HG02588 (cell line): ENCODE measurements at regions not wholly inside any gene's neighbourhood (a gene's known extent, or its start where the extent isn't known, plus 50 kb on each side); places are given as distances from the start of the nearest gene placed in this dataset.
"Not testable (repeated sequence)": the region's sequence is repeated elsewhere in the genome, so short reads cannot be mapped to it uniquely, and the experiment has no call there.

Experiments used
- ATAC-seq: cut with Tn5 transposase; IDR thresholded peaks from one replicate; pipeline ENCODE4 v1.9.1; 2021; ENCODE audit warnings: mild to moderate bottlenecking, moderate library complexity; ENCODE audit not compliant: unreplicated experiment

DNA sequence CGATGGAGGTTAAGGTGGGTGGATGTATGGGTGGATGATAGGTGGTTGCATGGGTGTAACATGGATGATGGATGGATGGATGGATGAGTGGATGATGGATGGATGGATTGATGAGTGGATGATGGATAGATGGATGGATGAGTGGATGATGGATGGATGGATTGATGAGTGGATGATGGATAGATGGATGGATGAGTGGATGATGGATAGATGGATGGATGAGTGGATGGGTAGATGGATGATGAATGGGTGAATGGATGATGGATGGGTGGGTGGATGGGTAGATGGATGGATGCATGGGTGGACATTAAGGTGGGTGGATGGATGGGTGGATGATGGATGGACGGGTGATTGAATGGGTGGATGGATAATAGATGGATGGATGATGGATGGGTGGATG, 136.5 kb upstream of the FOXD4L5 start:
- ATAC-seq, result not testable (repeated sequence)

DNA sequence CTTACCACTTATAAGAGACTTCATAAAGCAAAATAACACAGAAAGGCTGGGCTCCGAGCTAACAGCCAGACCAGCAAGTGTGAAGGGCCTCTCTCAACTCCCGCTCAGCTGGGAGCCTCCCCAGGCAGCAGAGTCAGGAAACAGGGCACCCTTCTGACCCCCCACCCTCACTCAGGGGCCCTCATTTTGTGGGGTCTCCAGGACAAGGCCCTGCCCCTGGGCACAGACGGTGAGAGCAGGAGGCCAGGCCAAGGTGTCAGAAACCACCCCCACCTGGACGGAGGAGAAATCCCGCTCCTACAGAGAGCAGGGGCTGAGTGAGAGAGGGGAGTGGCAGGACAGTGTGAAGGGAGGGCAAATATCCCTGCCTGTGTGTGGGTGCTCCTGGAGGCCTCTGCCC, 135.8 kb upstream of the FOXD4L5 start:
- ATAC-seq, result no peak

DNA sequence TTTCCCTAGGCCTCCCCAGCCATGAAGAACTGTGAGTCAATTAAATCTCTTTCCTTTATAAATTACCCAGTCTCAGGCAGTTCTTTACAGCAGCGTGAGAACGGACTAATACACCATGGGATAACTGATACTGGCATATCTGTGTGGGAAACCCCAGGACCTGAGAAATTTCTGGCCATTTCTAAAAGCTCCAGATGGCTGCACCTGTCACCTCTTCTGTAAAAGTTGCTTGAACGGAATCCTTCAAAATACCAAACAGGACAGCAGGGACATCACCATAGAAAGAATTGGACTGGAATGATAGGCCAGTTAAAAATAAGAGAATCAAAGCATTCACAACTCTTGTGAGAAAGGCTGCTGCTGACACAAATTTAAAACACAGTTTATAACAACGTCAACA, 134.0 kb upstream of the FOXD4L5 start:
- ATAC-seq, result not testable (repeated sequence)

DNA sequence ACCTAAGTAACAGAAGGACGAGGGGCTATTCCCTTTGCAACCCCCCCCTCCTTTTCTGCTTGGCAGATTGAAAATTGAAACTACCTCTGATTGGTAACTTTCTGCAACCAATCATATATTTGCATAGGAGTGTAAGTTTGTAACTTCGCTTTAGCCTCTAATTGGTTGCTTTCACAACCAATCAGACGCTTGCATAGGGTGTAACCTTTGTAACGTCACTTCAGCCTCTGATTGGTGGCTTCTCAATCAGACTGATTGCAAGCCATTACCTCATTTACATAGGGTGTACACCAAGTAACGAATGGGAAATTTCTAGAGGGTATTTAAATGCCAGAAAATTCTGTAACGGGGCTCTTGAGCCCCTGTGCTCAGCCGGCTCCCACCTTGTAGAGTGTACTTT, 131.9 kb upstream of the FOXD4L5 start:
- ATAC-seq, result not testable (repeated sequence)

DNA sequence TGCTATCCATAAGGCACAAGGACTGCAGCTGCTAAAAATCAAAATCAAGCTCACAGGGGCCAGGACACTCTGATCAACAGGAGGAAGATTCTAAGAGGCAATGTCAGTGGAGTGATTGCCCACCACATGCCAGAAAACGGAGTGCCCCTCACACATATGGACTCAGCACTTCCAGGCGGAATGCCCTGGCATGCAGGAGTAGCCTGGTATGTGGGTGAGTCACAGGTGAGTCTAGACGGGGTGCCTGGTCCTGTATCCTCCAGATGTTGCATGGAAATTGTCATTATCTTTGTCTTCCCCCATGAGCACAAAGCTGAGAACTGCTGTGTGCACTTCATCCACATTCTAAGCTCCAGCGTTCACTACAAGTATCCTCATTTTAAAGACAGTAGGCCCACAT, 129.2 kb upstream of the FOXD4L5 start:
- not testable (repeated sequence) for ATAC-seq

DNA sequence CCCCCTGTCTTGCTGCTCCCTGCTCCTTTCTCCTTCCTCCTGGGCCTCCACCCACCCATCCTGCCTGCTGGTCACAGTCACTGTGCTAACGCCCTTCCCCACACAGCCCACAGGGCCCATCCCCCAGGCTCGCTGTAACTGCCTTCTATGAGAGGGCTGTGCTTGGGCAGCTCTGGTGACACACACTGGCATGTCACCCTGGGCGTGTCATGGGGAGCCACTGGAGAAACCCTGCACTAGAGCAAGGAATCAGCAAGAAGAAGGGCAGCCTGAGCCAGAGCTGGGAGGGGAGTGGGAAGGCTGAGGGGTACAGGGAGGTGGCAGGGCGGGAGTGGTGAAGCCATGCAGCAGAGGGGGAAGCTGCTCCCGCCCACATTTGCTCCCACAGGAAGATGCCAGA, 128.4 kb upstream of the FOXD4L5 start:
- not testable (repeated sequence) for ATAC-seq

DNA sequence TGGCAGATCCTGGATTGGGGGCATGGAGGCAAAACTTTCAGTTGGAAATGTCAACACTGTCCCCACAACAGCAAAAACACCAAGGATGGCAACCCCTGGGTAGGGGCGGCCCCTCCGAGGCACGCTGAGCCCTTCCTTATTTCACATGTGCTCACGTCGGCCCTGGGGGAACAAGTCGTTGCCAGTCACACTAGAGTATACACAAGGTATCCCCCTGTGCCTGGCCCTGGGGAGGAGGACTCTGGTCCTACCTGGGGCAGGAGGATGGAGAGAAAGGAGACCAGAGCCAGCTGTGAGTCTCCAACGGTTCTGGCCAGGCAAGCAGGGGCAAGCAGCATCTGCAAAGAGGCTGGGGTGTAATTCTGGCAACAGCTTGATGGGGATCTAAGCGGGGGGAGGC, 126.9 kb upstream of the FOXD4L5 start:
- ATAC-seq, result no peak

DNA sequence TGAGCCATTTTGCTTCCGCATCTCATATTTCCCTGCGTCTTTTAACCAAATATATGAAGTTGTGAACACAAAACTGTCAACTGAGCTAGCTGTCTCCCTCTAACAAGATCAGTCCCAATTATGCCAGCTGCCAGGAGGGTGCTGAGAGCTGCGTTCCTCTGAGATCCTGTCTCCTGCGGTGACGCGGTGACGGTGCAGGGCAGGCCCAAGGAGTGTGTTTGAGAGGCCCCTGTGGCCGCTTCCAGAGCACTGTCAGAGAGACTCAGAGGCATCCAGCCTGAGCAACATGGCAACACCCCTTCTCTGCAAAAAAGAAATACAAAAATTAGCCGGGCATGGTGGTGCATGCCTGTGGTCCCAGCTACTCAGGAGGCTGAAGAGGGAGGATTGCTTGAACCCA, 126.3 kb upstream of the FOXD4L5 start:
- ATAC-seq, result no peak

DNA sequence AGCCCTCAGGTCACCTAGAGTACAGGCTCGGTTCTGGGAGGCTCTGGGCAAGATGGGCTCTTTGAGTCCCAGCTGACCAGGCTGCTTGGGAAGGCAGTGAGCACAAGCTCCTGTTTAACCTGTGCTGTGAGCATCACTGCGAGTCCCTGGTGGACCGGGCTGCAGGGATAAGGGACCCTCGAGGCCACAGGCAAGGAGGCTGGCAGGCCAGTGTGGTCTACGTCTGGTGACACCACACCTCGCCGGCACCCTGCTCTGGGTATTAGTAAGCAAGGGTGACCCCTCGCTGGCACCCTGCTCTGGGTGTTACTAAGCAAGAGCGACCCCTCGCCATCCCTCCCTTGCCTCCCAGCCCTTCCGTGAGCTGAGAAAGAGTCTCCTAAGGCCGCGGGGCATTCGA, 125.9 kb upstream of the FOXD4L5 start:
- ATAC-seq, result no peak

DNA sequence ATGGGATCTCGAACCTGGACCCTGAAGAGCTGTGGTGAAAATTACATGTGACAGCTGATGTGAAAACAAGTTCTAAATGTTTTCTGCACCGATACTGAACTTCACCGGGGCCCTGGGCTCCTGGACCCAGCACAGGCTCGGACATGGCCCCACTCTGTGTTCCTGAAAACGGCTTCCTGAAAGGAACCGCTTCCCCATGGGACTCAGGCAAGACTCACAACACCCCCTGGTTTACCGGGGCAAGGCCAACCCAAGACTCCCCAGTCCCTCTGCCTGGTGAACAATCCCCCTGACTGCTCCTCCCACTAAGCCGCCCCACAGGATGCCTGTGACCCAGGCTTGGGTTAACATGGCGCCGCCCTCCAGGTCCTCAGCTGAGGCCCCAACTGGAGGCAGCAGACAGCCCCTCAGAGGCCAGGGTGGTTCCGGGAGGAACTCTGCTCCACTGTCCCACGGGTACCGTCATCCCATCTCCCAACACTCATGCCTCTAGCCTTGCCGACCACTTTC, 124.5 kb upstream of the FOXD4L5 start:
- no peak for ATAC-seq

DNA sequence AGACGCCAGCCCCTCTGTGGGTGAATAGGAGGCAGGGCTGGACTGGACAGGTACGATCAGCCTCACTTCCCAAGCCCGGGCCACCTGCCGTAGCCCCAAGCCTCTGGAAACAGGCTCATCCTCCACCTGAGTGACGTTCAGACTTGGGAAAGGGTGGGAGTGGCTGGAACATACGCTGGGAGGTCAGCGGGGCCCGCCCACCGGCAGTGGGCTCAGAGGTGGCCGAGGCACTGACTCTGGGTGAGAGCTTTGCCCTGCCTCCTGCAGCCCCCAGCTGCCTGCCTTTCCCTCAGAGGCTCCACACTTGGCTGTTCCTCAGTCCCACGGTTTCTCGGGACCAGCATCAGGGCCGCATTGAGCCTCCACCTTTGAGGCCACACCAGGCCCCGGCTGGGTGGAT, 123.8 kb upstream of the FOXD4L5 start:
- ATAC-seq, result not testable (repeated sequence)

DNA sequence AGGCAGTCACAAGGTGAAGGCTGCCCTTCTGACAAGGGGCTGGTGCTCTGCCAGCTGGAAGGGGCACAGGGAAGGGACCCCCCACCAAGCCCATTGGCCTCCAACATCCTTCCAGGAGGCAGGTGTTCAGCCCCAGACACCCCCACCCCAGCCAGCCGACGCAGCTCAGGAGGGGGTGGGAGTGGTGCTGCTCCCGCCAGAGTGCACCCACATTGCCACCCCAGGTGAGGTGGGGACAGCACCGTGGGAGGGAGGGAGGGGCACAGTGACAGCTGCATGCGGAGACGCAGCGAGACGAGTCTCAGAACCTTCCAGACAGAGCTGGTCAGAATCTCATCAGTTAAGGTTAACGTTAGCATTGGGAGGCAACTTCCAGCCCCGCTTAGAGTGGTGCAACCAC, 121.6 kb upstream of the FOXD4L5 start:
- not testable (repeated sequence) for ATAC-seq

DNA sequence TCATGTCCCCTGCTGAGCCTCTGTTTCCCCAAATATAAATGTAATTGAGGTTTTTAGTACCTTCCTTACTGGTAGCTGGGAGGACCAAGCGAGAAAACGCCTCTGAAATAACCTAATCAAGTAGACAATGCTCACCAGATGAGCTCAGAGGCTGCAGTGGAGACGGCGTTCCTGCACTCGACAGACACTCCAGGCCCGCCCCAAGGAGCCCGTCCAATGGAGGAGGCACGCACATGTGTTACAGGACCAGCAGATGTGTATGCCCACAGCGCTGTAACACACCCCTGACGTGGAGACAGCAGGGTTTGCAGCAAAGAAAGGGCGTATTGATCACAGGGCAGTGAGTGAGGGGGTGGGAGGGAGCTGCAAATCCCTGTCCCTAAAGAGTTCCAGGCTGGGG, 120.8 kb upstream of the FOXD4L5 start:
- not testable (repeated sequence) for ATAC-seq

DNA sequence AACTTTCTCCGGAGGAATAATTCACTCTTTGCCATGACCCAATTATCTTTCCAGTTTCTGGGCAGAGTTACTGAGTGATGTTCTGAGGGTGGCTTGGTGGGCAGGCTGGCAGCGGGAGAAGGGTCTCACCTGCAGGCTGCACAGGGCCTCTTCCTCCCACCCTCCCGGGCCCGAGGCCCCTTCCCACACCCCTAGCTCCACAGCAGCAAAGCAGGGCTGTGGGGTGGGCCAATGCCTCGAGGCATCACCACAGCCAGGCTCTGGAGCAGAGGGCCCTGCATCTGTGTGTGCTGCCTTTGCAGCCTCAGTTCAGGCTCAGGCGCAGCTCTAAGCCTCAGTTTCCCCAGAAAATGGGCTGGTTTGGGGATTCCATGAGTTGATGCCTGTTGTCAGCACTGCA, 120.2 kb upstream of the FOXD4L5 start:
- no peak for ATAC-seq

DNA sequence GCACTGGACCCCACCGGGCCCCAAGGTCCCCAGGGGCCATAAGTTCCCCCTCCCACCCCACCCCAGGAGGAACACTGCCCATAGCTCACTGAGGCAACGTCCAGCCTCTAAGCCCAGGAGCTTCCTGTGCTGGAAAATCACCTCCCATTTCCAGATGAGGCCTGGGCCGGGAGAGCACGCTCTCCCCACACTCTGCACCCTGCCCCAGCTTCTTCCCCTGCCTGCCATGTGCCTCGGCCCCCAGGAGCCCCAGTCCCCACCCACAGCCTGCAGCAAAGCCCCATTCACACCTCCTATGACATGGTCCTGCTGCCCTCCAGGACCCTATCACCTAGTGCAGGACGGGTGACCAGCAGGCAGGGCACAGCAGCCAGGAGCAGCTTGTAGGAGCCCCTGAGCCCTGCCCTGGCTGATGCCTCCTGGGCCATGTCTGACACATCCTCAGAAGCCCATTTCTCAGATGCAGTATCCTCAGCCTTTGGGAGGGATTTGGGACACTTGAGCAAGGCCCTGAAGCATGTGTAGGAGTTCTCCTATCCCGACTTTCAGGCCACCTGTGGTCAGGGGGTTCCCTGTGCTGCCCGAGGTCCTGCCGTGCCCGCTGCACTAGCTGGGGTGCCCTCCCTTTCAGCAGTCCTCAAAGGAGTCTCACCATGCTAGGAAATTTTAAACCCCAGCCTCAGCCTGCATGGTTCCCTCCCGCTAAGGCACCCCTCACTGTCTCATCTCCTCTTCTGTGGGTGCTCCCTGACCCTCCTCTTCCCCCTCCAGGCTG, 119.4 kb upstream of the FOXD4L5 start:
- ATAC-seq, result no peak

DNA sequence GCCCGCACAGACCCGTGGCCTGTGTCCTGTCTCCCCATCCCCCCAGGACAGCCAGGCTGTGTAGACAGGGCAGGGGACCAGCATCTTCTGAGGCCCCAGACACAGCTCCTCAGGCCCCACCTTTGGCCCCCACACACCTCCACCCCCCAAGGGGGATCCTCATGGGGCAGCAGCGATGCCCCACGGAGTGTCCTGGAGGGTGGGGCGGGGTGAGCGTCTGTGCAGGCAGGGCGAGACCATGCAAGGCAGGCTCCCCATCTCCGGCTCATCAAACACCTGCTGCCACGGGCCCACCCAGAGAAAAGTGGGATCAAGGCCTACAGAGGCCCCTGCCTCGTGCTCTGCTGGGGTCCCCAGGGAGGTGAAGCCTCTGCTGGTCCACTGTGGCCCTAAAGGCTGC, 118.7 kb upstream of the FOXD4L5 start:
- no peak for ATAC-seq

DNA sequence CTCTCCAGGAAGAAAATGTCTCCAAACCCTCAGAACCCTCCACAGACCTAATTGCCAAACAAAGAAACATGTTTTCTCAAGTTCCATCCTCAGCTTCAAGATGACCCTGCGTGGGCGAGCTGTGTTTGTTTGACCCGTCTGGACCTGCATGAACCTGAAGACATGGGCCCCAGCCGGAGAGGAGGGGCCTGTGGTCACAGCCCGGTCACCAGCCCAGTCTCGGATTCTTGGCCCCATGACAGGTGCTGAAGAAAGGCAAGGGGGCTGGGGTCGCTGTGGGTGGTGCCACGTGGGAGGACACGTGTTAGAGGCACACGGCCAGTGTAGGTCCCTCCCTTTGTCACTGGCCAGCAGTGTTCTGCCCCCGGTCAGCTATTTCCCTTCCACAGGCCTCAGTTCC, 118.1 kb upstream of the FOXD4L5 start:
- ATAC-seq, result not testable (repeated sequence)

DNA sequence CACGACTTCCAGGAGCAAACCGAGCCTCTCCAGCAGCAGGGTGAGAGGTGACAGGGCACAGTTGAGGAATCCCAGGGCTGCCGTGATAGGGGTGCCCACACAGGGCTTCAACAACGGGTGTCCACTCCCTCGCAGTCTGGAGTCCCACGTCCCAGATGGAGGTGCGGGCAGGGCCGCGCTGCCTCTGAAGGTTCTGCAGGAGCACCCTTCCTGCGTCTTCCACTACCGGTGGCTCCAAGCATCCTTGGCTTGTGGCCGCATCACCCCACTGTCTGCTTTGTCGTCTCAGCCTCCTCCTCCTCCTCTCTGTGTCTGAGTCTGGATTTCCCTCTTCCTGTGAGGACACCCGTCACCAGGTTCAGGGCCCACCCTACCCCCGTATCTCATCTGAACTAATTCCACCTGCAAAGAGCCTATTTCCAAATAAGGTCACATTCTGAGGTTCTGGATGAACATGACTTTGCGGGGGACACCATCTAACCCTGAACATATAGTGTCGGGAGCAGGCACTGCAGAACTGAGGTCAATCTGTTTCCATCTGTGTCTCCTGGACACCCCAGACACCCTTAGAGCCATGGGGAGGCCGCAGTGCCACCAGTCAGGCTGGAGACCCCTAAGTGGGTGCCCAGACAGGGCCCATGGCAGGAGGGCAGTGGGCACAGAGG, 117.3 kb upstream of the FOXD4L5 start:
- not testable (repeated sequence) for ATAC-seq

DNA sequence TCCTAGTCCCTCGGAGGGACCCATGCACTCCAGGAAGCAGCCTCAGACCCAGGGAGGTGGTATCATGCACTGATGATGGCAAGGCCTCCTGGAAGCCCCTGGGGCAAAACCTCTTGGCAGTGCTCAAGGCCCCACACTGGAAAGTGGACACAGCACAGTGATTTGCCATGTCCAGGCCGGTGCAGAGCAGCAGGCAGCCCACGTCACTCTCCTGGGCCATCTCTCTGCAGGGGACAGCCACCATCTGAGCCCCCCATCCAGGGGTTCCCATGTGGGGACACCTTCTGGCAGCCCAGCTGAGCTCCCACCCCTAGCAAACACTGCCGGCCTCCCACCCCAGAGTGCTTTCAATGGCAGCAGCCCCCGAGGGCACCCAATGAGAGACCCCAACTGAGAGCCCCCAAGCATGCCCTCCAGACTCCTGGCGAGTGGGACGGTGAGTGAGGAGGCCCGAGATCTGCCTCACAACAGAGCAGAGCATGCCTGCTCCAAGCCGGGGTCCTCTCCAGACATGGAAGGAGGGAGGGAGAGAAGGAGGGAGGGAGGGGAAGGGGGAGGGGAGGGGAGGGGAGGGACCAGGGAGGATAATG, 116.5 kb upstream of the FOXD4L5 start:
- ATAC-seq, result not testable (repeated sequence)

DNA sequence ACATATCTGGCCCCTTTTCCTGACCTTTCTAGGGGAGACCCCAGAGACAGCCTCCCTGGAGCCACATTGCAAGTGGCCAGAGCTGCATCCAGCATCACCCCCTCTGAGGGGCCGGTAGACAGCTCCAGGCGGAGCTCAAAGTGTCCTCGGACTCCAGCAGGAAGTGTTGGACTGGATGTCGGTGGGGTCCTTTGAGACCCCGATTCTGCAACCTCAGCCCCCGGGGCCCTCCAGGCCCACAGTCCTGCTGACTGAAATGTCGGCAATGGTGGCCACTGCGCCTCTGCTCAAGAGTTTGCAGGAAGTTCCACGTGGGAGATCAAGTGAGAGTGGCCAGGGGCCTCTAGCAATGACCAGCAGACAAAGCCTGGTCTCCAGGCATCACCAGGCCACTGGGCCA, 115.9 kb upstream of the FOXD4L5 start:
- no peak for ATAC-seq

DNA sequence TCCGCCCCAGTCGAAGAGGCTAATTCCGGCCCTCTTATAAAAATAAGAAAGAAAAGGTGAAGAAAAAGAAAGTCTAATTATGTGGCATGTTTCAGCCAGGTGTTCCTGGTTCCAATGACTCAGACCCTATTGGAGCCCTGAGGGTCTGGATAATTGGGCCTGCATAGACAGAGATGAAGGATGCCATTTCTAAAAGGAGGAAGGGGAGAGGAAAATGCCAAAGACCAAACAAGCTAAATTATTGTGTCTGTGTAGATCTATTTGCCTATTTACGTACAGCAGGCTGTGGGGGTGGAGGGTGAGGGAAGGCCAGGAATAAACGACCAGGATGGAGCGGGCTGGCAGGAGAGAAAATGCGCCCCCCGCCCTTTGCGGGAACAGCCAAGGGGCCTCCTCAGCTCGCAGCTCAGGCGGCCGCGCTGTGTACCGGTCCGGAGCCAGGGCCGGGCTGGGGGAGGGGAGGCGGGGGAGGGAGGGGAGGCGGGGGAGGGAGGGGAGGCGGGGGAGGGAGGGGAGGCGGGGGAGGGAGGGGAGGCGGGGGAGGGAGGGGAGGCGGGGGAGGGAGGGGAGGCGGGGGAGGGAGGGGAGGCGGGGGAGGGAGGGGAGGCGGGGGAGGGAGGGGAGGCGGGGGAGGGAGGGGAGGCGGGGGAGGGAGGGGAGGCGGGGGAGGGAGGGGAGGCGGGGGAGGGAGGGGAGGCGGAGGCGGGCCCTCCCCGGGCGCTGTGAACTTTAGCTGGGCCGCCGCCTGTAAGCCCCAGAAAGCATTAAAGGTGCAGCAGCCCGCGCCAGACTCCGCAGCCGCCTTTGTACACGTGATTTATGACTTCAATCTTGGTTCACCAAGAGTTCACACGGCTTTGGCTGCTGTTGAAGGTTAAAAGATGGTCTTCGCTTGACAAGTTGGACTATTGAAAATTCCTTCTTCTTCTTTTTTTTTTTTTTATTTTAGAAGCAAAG, 113.0 kb upstream of the FOXD4L5 start:
- ATAC-seq, result not testable (repeated sequence)
